HPDE6-E6E7 (cell line): ENCODE measurements at regions not wholly inside any gene's neighbourhood (a gene's known extent, or its start where the extent isn't known, plus 50 kb on each side); places are given as distances from the start of the nearest gene placed in this dataset.
A peak's percentile ranks its signal among the peaks of the same experiment; 100 is the strongest.
"Not testable (repeated sequence)": the region's sequence is repeated elsewhere in the genome, so short reads cannot be mapped to it uniquely, and the experiment has no call there.

Experiments
- DNase-seq: peaks from one replicate; pipeline ENCODE4 v3.0.0; 2011; ENCODE audit warnings: missing footprints; ENCODE audit errors: extremely low spot score

DNA sequence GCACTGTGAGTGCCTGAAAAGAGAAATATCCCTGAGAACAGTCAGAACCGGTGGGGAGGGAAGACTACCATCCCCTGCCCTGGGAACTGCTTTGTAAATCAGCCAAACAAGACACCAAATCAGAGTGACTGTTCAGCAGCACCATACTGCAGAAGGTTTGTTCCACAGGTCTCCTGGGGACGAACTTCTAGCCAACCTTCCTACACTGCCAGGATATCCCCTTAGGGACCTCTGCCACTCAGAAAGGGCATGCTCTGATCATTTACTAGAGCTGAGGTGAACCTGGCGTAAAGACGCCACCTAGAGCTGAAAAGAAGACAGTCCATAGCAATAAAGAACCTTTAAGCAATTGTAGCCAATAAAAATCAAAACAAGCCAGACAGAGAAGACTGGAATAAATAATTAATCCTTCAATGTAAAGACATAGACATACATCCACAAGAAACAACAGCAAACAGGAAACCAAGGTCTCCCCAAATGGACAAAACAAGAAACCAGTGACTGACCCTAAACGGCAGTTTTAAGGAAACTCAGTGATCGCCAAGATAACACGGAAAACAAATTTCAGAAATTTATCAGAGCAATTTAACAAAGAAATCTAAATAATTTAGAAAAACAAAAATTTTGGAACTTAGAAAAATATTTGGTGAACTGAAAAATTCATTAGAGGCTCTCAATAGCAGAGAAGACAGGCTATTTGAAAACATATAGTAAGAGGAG, 228.1 kb upstream of the AMIGO2 start:
- DNase-seq, result peak; percentile 21

DNA sequence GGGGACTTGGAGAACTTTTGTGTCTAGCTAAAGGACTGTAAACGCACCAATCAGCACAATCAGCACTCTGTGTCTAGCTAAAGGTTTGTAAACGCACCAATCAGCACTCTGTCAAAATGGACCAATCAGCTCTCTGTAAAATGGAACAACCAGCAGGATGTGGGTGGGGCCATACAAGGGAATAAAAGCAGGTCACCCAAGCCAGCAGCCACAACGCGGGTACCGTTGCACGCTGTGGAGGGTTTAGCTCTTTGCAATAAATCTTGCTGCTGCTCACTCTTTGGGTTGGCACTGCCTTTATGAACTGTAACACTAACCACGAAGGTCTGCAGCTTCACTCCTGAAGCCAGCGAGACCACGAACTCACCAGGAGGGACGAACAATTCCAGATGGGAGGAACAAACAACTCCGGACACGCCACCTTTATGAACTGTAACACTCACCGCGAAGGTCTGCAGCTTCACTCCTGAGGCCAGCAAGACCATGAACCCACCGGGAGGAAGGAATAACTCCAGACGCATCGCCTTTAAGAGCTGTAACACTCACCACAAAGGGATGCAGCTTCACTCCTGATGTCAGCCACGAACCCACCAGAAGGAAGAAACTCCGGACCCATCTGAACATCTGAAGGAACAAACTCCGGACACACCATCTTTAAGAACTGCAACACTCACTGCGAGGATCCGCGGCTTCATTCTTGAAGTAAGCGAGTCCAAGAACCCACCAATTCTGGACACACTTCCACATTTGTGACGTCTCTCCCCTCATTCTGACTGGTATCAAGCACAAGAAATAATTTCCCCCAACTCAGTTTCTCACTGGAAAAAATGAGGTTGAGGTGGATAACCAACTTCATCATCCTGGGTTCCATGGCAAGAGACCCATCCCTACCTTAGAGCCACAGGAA, 227.3 kb upstream of the AMIGO2 start:
- not testable (repeated sequence) for DNase-seq

DNA sequence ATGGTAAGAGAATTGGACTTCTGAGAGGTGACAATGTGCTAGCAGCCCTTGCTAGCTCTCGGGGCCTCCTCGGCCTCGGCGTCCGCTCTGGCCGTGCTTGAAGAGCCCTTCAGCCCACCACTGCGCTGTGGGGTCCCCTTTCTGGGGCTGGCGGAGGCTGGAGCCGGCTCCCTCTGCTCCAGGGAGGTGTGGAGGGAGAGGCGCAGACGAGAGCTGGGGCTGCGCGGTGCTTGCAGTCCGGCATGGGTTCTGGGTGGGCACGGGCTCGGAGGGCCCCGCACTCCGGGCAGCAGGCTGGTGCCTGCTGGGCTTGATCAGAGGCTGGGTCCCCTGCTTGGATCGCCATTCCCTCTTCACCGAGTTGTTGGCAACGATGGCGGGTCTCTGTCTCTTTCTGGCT, 226.4 kb upstream of the AMIGO2 start:
- no peak for DNase-seq

DNA sequence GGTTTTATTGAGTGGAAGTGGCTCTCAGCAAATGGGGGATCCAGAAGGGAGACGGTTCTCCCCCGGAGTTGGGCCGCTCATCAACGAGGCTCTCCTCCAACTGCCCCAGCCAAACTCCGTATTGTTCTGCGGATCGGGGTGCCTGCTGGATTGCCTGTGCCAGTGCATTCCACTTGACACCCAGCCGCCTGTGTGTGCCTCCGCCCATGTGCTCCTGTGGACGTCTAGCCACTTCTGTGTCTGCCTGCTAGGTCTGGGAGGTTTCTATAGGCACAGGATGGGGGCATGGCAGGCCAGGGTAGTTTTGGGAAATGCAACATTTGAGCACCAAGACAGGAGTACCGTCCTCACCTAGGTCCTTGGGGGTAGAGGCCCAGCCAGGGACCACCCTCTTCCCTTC, 225.7 kb upstream of the AMIGO2 start:
- no peak for DNase-seq

DNA sequence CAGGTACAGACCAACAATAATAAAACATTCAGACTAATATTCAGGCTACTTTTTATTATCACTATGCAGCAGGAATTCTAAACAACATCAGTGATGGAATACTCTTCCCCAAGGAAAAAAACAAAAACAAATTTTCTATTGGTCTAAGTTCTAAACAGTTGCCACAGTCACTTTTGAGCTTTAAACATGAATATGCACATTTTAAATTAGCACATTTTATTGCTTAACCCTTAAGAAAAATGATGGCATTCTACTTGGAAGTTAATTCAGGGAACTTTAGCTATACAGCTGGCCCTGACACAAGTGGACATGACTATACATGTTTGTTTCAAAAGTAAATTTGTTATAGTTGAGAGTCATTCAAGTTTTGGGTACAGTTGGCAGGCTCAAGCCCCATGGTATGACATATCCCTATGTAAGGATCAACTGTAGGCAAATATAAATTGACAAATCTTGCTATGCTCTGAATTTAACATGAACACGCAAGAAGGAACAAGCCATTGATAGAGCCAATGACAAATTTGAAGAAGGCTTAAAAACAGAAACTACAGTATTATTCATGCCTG, 224.3 kb upstream of the AMIGO2 start:
- peak; percentile 34 for DNase-seq

DNA sequence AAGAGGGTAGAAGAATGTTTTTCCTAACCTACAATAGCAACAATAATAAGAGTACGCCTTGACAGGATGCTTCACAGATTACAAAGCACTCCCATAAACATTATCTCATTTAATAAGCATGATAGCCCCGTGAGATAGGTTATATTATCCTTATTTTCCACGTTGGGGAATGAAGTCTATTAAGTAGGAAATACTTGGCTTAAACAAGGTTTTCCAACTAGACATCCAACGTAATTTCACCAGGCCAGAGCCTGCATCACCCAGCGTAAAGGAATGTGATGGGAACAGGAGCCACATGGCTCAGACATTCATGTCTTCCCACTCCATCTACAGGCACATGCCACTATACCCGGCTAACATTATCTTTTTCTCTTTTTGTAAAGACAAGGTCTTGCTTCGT, 223.4 kb upstream of the AMIGO2 start:
- DNase-seq, result no peak

DNA sequence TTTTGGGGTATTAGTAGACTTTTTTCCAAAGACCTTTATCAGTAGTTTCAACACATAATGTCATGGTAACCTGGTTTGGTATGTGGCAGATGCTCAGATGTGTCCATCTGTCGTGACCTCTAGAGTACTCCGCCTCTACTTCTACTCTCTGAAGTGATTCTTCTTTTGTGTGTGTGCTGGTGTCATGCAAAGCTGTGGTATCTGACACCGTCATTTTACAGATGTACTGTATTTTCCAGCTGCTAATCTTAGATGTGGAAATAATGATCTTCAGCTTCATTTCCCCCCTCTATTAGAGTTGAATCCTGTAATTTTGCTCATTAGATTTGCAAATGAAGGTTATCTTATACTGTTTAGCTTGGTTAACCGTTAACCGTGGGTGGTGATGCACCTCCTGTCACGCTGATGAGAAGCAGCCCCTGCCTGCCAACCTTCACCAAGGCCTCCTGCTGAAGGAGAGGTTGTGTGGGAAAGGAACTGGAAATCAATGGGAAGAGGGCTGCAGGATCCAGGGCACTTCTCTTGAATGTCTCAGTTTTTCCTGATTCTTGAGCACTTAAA, 222.4 kb upstream of the AMIGO2 start:
- DNase-seq, result no peak

DNA sequence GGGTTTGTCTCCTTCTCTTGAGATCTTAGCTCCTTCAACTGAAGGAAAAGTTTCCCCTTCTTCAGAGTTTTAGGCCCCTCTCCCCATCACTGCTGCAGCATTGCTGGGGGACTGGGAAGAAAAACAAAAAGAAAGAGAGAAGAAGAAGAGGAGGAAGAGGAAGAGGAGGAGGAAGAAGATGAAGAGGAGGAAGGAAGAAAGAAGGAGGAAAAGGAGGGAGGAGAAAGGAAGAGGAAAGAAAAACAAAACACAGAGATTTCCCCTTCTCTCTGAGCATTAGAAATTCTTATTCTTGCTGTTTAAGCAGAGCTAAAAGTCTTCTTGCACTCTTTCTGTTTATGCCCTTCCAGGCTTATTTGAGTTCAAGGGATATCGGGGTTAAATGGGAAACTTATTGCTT, 219.8 kb upstream of the AMIGO2 start:
- no peak for DNase-seq

DNA sequence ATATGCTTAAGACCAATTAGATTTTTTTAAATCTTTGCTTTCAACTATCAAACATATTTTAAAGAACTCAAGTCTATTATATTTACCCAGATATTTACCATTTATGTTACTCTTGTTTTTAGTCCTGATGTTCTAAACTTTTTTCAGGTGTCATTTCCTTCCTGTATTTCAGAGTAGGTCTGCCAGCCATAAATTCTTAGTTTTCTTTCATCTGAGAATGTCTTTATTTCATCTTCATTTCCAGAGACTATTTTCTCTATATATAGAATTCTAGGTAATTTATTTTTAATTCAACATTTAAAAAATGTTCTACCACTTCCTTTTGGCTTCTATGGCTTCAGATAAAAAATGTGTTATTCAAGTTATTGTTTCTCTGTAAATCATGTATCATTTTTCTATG, 218.2 kb upstream of the AMIGO2 start:
- no peak for DNase-seq

DNA sequence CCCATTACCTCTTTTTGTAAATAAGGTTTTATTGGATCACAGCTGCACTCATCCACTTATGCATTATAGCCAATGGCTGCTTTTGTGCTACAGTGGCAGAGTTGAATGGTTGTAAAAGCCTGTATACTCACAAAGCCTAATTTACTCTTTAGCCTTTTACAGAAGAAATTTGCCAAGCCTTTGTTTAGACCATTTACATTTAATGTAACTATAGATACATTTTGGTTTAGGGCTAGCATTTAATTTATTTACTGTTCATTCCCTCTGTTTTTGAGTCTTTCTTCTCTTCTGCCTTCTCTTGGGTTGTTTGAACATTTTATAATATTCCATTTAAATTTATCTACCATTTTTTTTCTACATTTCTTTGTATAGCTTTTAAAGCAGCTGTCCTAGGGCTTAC, 217.1 kb upstream of the AMIGO2 start:
- DNase-seq, result no peak

DNA sequence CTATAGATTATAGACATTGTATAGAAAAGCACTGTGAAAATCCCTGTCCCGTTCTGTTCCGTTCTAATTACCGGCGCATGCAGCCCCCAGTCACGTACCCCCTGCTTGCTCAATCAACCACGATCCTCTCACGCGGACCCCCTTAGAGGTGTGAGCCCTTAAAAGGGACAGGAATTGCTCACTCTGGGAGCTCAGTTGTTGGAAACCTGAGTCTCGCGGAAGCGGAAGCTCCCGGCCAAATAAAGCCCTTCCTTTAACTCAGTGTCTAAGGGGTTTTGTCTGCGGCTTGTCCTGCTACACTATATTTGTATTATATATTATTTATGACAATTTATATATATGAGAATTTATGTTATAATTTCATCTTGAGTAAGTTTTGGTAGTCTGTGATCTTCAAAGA, 213.6 kb upstream of the AMIGO2 start:
- DNase-seq, result no peak

DNA sequence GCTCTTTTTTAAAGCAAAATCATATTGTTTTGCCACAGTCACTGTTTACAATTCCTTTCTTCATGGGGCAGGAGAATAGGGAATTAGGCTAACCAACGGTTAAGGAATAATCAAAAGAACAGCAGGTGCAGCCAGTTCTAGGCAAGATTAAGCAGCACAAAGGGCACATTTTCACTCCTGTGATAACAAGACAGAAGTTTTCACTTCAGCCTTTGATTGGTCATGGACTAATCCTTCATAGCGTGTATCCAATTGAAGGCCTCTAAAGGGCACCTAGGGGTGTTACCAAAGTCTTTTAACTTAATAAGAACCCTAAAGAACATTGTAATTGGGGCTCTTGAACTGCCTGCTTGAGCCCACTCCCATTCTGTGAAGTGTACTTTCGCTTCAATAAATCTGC, 206.9 kb upstream of the AMIGO2 start:
- no peak for DNase-seq
